ENCODE measurements at regions not wholly inside any gene's neighbourhood (a gene's known extent, or its start where the extent isn't known, plus 50 kb on each side); places are given as distances from the start of the nearest gene placed in this dataset.
"Not testable (repeated sequence)": the region's sequence is repeated elsewhere in the genome, so short reads cannot be mapped to it uniquely, and the experiment has no call there.

DNA sequence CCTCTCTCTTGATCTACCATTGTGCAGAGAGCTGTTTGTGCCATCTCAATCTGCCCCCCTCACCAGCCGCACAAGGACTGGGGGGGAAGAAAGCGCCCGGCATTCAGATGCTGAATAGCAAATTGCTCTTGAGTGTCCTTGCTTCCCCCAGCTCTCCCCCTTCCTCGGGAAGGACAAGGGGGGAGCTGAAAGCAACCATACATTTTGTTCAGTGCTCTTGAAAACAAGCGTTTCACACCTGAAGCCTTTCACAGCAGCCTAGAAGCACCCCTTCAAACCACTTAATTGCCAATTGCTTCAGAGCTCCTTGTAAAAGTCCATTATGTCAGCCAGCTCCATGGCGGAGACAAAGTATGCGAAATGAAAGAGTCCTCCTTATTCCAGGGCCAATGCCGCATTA is 540.1 kb downstream of the NR2F2 start:
- H3K27me3 ChIP-seq (replicated peaks): no peaks in the 10 kb centered on the region
- DNase-seq (ENCODE audit: low read depth in 1 of 2, low spot score in 2 of 2): no peak
- H3K27ac ChIP-seq: no peak overlapping the region
- no peaks in the 10 kb centered on the region for H3K4me1 ChIP-seq (replicated peaks)
- H3K4me3 ChIP-seq: no peak overlapping the region
- H3K36me3 ChIP-seq: no peaks in the 10 kb centered on the region
- H3K9me3 ChIP-seq (replicated peaks): no peaks in the 10 kb centered on the region

DNA sequence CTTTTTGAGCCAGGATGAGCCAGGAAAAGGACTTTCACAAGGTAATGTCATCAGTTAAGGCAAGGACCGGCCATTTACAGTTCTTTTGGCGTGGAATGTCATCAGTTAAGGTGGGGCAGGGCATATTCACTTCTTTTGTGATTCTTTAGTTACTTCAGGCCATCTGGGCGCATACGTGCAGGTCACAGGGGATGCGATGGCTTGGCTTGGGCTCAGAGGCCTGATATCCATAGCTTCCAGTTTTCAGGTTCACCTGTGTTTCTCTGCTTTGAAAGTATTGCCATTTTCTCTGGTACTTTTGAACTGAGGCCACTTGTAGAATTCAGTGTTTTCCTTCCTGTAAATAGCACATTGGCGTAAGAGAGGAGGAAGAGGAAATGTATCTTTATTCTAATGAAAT is 546.9 kb downstream of the NR2F2 start:
- not testable (repeated sequence) for H3K9me3 ChIP-seq (replicated peaks); H3K36me3 ChIP-seq; DNase-seq (ENCODE audit: low read depth in 1 of 2, low spot score in 2 of 2); H3K27me3 ChIP-seq (replicated peaks); H3K4me1 ChIP-seq (replicated peaks); H3K4me3 ChIP-seq; H3K27ac ChIP-seq

DNA sequence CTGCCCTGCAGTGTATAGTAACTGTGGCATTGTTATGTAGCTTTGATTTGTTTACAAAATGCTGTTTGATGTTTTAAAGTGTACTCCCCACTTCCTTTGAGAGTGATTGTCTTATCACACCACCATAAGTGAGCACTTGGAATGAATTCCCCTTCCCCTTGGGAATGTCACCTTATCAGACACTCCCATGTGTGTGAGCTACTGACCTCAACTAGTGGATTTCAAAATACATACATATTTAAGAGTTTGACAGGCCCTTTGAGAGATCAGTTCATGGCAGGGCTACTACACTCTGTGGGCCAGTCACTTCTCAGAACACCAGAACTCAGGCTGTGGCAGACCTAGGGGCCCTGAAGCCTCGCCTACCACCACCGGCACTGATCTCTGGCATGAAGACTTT is 547.6 kb downstream of the NR2F2 start:
- DNase-seq (ENCODE audit: low read depth in 1 of 2, low spot score in 2 of 2): no peak
- no peak overlapping the region for H3K4me3 ChIP-seq
- no peaks in the 10 kb centered on the region for H3K36me3 ChIP-seq
- H3K9me3 ChIP-seq (replicated peaks): no peaks in the 10 kb centered on the region
- no peak overlapping the region for H3K27ac ChIP-seq
- H3K4me1 ChIP-seq (replicated peaks): no peaks in the 10 kb centered on the region
- no peaks in the 10 kb centered on the region for H3K27me3 ChIP-seq (replicated peaks)

DNA sequence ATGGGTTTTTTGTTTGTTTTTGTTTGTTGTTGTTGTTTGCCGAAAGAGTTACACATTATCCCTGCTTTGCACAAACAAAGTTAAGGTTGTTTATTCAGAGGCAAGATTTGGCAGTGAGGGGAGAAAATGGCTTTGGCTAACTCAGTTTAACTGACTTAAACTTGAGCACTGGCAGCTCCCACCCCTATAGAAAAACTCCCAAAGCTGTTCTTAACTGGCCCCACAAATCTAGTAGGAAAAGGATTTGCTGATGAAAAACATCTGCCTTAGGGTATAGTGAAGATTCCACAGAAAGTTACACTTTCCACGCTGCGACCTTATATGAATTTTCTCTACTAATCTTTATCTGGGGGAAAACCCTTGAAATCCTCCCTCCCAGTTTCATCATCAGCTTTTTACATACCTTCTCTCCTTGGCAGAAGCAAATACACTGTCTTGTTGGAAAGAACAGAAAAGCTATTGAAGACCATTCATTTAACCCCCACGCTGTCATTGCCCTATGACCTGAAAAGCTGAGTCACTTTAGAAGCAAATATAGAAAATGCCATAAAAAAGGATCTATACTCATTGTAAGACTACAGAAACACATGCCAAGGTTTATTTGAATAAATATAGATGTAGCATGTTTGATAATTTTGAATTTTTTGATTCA is 551.7 kb downstream of the NR2F2 start:
- no peak overlapping the region for H3K4me3 ChIP-seq
- H3K27ac ChIP-seq: no peak overlapping the region
- no peaks in the 10 kb centered on the region for H3K36me3 ChIP-seq
- H3K9me3 ChIP-seq (replicated peaks): no peaks in the 10 kb centered on the region
- DNase-seq (ENCODE audit: low read depth in 1 of 2, low spot score in 2 of 2): no peak
- no peaks in the 10 kb centered on the region for H3K27me3 ChIP-seq (replicated peaks)
- H3K4me1 ChIP-seq (replicated peaks): no peaks in the 10 kb centered on the region

DNA sequence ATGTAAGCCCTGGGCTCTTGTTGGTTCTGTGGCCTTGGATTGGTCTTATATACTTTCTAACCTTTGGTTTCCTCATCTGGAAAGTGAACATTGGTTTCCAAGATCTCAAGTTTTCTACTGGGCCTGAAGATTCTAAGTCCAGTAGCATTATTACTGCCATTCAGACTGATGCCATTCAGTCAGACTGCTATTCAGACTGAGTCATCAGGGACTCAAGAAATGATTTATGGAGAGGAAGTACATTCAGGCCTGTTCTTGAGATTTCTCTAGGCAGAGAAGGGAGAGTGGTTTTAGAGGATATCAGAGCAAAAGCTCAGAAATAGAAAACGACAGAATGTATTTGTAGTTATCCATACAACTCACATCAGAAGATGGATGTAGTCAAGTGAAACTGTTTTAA is 557.2 kb downstream of the NR2F2 start:
- DNase-seq (ENCODE audit: low read depth in 1 of 2, low spot score in 2 of 2): no peak
- no peak overlapping the region for H3K4me3 ChIP-seq
- no peaks in the 10 kb centered on the region for H3K27me3 ChIP-seq (replicated peaks)
- H3K27ac ChIP-seq: no peak overlapping the region
- H3K9me3 ChIP-seq (replicated peaks): no peaks in the 10 kb centered on the region
- H3K36me3 ChIP-seq: no peaks in the 10 kb centered on the region
- H3K4me1 ChIP-seq (replicated peaks): no peaks in the 10 kb centered on the region

DNA sequence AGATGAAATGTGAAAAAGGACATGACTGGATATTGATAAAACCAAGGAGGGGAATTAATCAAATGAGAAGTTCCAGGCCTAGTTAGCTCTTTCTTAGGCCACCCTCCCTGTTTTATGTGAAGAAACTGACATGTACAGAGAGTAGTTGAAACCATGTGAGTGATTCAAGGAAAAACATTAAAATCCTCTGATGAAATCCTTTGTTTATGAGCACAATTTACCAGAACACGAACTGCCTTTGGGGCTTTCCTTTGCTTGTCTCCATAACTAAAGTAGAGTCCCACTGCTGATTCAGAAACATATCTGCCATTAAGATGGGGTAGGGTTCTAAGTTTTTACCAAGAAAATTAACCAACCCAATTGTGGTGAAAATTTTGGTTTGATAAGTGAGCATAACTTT is 558.3 kb downstream of the NR2F2 start:
- Histone ChIP-seq H3K27ac (no peak overlapping the region), H3K4me1 (replicated peaks) (no peaks in the 10 kb centered on the region), H3K36me3 (no peaks in the 10 kb centered on the region), H3K4me3 (no peak overlapping the region), H3K27me3 (replicated peaks) (no peaks in the 10 kb centered on the region), H3K9me3 (replicated peaks) (no peaks in the 10 kb centered on the region)
- no peak for DNase-seq (ENCODE audit: low read depth in 1 of 2, low spot score in 2 of 2)

DNA sequence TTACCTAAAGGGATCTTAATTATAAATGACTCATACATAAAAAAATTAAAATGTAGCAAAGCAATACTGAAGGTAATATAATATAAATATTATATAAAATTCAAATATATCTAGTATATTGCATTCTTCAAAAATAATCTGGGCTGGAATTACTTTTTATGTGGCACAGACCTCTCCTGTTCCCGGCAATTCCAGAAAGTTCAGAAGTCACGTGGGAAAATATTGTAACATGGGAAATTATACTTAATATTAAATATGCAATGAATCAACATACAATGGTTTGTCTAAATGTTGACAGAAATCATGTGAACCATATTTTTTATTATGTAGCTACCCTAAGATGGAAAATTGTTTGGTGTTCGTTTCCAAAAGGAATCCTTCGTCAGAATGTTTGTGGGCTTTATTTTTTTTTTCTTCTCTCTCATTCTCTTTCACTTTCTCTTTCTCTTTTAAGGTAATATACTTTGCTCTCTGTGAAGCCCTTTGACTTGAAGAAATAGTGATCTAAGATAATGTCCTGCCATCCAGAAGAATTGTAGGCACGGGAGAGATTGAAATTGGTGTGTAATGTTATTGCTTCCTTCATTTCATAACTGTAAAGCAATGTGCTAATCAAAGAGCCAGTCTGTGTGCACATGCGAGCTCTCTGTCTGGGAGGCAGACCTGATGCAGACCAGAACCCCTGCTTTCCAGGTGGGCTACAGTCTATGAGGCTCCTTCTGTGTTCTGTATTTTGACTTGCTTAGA is 559.4 kb downstream of the NR2F2 start:
- Histone ChIP-seq H3K27ac (no peak overlapping the region), H3K4me1 (replicated peaks) (no peaks in the 10 kb centered on the region), H3K4me3 (peak overlapping the region; percentile 34), H3K27me3 (replicated peaks) (no peaks in the 10 kb centered on the region), H3K9me3 (replicated peaks) (no peaks in the 10 kb centered on the region), H3K36me3 (no peaks in the 10 kb centered on the region)
- DNase-seq (ENCODE audit: low read depth in 1 of 2, low spot score in 2 of 2): peak in 1 of 2 experiments; percentile 35

DNA sequence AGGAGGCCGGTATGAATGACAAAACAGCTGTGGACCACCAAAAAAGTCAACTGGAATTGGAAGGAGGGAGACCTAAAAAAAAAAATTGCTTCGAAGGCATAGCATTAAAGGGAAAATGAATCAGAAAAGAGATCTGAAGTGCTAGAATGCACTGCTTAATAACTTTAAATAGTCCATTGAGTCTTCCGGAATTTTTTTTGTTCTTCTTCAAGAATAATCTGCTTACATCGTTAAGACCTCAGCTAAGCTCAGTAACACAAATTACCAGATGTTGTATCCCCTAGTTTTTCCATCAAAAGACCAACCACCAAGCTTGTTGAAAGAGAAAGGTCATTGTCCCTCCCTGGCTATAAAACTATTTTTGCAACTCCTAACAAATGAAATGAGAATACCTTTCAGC is 560.5 kb downstream of the NR2F2 start:
- H3K4me1 ChIP-seq (replicated peaks): no peaks in the 10 kb centered on the region
- no peaks in the 10 kb centered on the region for H3K9me3 ChIP-seq (replicated peaks)
- no peaks in the 10 kb centered on the region for H3K36me3 ChIP-seq
- H3K4me3 ChIP-seq: no peak overlapping the region
- no peaks in the 10 kb centered on the region for H3K27me3 ChIP-seq (replicated peaks)
- DNase-seq (ENCODE audit: low read depth in 1 of 2, low spot score in 2 of 2): no peak
- H3K27ac ChIP-seq: no peak overlapping the region

DNA sequence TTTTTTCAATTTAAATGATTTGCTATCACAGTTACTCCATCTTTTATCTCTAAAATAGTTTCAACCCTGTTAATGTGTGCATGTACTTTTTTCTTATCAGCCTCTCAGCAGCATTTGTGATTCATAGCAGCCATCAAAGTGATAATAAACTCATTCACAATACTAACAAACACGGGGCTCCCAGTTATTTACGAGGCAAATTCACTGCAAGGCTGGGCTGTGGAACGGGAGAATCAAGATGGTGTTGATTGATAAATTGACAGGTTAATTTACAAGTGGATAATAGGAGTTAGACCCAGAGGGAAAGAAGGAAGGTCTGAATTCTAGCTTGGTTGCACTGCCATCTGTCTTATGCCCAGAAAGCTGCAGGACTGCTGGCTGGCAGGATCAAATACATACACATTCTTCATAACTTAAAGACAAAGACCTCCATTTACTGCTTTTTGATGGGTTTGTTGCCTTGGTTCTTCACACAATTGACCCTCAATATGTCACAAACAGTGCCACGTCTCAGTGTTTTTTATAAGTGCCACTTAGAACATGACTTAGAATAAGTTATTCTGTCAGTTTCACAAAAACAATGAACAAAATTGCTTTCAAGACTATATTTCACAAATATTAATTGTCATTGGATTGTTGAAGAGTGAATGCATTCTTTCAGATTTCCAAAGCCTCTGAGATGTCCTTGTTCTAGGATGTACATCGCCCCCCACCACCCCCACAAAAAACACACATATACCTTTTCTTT is 562.8 kb downstream of the NR2F2 start:
- Histone ChIP-seq H3K36me3 (no peaks in the 10 kb centered on the region), H3K27ac (no peak overlapping the region), H3K4me3 (no peak overlapping the region), H3K4me1 (replicated peaks) (no peaks in the 10 kb centered on the region), H3K9me3 (replicated peaks) (no peaks in the 10 kb centered on the region), H3K27me3 (replicated peaks) (no peaks in the 10 kb centered on the region)
- DNase-seq (ENCODE audit: low read depth in 1 of 2, low spot score in 2 of 2): no peak

DNA sequence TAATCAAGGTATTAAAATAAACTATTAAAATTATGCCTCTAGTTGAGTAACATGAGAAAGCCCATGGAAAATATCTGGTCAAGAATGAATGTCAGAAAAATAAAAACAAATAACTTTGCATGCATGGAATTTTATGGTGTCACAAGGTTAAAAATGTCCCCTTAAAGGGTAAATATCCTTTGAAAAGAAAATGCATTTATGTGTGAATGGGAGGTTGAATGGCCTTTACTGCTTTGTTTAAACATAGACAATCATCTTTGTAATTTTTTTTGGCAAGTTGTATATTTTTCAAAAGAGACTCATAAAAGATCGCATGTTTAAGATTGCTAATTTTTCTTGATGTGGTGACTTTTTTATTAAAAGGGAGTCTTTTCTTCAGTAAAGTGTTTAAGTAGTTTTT is 564.2 kb downstream of the NR2F2 start:
- no peak for DNase-seq (ENCODE audit: low read depth in 1 of 2, low spot score in 2 of 2)
- H3K9me3 ChIP-seq (replicated peaks): no peaks in the 10 kb centered on the region
- H3K4me3 ChIP-seq: no peak overlapping the region
- H3K27ac ChIP-seq: no peak overlapping the region
- no peaks in the 10 kb centered on the region for H3K4me1 ChIP-seq (replicated peaks)
- H3K27me3 ChIP-seq (replicated peaks): no peaks in the 10 kb centered on the region
- H3K36me3 ChIP-seq: no peaks in the 10 kb centered on the region

DNA sequence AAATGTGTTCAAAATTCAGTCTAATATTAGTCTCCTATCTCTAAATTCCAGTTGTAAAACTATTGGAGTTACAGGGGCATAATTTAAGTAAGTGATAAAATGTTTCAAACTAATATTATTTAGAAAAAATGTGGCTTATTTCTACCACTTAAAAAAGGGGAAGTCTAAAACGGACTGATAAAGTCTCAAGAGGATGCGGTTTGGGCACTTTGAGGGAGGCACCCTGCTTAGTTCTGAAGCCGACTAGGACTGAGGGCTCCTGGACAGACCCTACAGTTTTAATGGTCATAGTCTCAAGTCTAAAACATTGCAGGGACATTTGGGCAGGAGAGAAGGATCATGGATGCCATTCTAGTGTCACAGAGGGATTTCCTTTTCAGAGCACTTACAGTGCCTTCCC is 566.3 kb downstream of the NR2F2 start:
- H3K4me3 ChIP-seq: no peak overlapping the region
- H3K27me3 ChIP-seq (replicated peaks): no peaks in the 10 kb centered on the region
- no peaks in the 10 kb centered on the region for H3K36me3 ChIP-seq
- no peaks in the 10 kb centered on the region for H3K9me3 ChIP-seq (replicated peaks)
- no peaks in the 10 kb centered on the region for H3K4me1 ChIP-seq (replicated peaks)
- H3K27ac ChIP-seq: no peak overlapping the region
- DNase-seq (ENCODE audit: low read depth in 1 of 2, low spot score in 2 of 2): no peak

DNA sequence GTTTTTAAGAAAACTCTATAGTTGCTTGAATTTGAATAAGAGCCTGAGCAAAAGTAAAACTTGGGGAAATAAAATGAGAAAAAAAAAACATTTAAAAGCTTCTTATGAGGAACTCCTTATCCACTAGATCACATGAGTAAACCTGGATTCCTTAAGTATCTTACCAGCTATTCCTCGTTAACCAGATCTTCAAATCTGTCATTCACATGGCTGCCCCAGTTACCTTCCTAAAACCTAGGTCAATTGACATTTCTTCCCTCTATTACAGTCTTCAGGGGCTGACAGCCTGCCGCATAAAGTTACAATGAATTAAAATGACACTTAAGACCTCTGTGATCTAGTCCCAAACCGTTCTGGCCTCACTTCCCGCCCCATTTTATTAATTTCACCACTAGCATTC is 583.6 kb downstream of the NR2F2 start:
- no peak for DNase-seq (ENCODE audit: low read depth in 1 of 2, low spot score in 2 of 2)
- Histone ChIP-seq H3K27ac (no peak overlapping the region), H3K4me1 (replicated peaks) (no peaks in the 10 kb centered on the region)

DNA sequence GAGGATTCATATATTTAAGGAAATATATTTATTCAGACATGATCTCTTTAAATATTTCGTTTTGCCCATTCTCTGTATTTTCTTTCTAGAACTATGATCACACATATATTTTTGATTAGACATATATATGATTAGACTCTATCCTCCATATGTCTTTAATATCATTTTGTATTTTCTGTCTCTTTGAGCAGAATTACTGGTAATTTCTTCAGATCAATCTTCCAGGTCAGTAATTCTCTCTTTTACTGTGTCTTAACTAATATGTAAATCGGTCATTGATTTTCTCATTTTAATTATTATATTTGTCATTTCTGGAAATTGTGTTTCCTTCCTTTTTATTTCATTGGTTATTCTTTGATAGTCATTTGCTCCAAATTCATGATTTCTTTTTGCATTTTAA is 586.2 kb downstream of the NR2F2 start:
- Histone ChIP-seq H3K4me1 (replicated peaks) (no peaks in the 10 kb centered on the region), H3K4me3 (no peak overlapping the region), H3K27ac (no peak overlapping the region), H3K9me3 (replicated peaks) (0 out of 2 replicates have a peak, but pooled peaks cover 3% of the 10 kb centered on the region), H3K27me3 (replicated peaks) (no peaks in the 10 kb centered on the region), H3K36me3 (no peaks in the 10 kb centered on the region)
- DNase-seq (ENCODE audit: low read depth in 1 of 2, low spot score in 2 of 2): no peak

More for the DNA sequence above, 583.6 kb downstream of the NR2F2 start:
- H3K27me3 ChIP-seq (replicated peaks): no peaks in the 10 kb centered on the region
- 0 out of 2 replicates have a peak, but pooled peaks cover 3% of the 10 kb centered on the region for H3K9me3 ChIP-seq (replicated peaks)
- H3K36me3 ChIP-seq: no peaks in the 10 kb centered on the region
- no peak overlapping the region for H3K4me3 ChIP-seq

DNA sequence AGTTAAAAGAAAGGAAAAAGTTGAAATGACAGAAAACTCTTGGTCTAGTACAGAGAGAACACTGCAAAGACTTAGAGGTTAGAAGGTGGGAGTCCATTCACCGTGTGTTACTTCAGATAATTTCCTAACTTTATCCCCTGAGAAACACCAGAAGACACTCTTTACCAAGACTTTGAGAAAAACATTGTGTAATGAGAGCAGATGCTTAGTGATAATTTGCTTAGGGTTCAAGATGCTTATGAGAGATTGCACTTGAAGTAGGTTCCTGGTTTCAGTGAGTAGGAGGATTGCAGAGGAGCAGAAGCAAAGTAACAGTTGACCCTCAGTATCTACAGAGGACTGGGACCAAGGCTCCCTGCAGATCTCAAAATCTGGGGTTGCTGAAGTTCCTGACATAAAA is 594.1 kb downstream of the NR2F2 start:
- Histone ChIP-seq H3K9me3 (replicated peaks) (peaks cover 6% of the 10 kb centered on the region; the same call in 1 of the 2 replicates), H3K4me1 (replicated peaks) (no peaks in the 10 kb centered on the region), H3K27ac (no peak overlapping the region), H3K4me3 (no peak overlapping the region), H3K27me3 (replicated peaks) (no peaks in the 10 kb centered on the region), H3K36me3 (no peaks in the 10 kb centered on the region)
- no peak for DNase-seq (ENCODE audit: low read depth in 1 of 2, low spot score in 2 of 2)
